ENCODE measurements at regions not wholly inside any gene's neighbourhood (a gene's known extent, or its start where the extent isn't known, plus 50 kb on each side); places are given as distances from the start of the nearest gene placed in this dataset.

DNA sequence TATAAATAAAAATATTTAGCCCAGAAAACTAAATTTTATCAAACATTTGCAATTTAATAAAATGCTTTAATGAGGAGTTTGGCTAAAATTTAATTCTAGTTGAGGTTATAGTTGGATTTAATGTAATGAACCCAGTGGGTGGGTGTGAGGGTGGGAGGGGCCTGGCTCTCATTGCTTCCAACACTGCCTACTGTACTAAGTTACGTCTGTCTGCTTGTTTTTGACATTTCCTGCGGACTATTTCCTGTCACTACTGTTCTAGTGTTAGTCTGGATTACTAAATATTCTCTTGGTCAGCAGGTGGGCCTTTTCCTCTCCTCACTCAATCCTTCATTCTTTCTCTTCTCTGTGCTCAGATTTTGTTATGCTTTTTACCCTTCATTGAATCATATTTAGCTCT is 82.5 kb upstream of the MAP3K7 start:
- DNase-seq = no peak

DNA sequence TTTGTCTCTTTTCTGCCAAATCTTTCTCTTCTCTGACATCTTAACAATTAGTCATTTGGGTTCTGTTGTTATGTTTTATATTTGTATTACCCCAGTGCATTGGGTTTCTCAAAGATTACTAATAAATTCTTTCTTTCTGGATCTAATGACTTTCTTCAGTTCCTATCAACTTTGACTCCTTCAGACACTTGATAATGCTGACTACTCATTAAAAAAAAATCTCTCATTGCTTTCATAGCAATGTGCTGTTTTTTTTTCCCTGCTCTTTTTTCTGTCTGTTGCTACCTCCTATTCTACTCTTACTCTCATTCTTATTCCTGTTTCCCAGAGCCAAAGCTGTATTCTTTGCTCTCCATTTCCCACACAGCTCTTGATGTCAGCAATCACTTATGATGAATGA is 81.3 kb upstream of the MAP3K7 start:
- no peak for DNase-seq

- DNase-seq = no peak
These were observed 77.0 kb upstream of the MAP3K7 start for GRCh38 chr6:90663873-90664272.

- DNase-seq = no peak
These were observed 76.2 kb upstream of the MAP3K7 start for GRCh38 chr6:90663106-90663505.

DNA sequence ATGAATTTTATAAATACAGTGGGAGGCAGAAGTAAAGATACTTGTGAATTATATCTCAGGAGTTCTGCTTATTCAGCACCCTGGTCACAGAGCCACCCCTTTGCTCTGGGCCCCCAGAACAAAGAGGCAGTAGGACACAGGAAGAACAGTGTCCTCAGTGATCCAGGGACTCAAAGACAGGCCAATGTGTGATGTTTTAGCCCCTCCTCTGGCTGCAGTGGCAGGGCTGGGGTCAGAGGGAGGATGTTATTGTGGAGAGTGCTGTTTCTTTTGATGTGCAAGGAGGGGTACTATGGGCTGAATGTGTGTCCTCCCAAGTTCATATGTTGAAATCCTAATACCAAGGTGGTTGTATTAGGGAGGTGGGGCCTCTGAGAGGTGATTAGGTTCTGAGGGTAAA is 74.1 kb upstream of the MAP3K7 start:
- DNase-seq = peak; percentile 38

GRCh38 chr6:90658497-90658896 is 71.6 kb upstream of the MAP3K7 start:
- DNase-seq = no peak

GRCh38 chr6:90656325-90656724 is 69.5 kb upstream of the MAP3K7 start:
- DNase-seq = no peak

DNA sequence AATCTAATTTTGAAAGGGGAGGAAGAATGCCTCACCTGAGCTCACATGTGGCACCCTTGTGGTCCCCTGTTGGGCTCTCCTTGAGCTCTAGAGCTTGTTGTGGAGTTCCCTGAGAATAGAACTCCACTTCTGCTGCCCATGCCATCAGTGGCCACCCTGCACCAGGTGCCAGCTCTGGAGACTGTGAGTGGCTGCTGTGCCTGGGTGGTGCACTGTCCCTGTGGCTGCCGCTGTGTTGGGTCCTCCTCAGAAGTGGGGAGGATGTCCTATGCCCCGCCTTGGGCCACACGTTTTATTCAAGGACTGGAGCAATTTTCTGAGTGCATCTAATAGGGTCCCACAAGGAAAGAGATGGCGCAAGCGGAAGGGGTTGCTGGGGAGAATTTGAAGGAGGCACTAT is 67.9 kb upstream of the MAP3K7 start:
- DNase-seq = no peak

- no peak for DNase-seq
These were observed 67.3 kb upstream of the MAP3K7 start for GRCh38 chr6:90654166-90654565.

- no peak for DNase-seq
These were observed 66.9 kb upstream of the MAP3K7 start for GRCh38 chr6:90653750-90654149.

GRCh38 chr6:90650041-90650940 is 63.4 kb upstream of the MAP3K7 start:
- no peak for DNase-seq

GRCh38 chr6:90648873-90649272 is 62.0 kb upstream of the MAP3K7 start:
- no peak for DNase-seq

- DNase-seq = no peak
These were observed 60.1 kb upstream of the MAP3K7 start for GRCh38 chr6:90646940-90647339.

DNA sequence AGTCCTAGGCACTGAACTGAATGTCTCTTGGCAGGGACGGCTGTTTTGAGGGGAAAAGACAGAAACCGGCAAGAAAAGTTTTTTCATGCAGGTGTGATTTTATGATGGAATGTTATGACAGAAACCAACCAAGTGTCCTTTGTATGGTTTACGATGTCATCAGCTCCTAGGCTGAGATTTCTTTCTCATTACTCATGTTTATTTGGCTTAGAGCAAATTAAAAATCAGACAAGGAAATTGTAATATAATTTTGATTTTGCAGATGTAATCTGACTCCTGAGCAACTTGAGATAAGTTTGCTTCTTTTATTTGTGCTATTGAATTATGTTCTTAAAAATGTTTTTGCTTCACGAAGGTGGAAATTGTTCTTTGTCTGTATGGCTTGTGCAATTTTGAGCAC is 58.8 kb upstream of the MAP3K7 start:
- DNase-seq = no peak

DNA sequence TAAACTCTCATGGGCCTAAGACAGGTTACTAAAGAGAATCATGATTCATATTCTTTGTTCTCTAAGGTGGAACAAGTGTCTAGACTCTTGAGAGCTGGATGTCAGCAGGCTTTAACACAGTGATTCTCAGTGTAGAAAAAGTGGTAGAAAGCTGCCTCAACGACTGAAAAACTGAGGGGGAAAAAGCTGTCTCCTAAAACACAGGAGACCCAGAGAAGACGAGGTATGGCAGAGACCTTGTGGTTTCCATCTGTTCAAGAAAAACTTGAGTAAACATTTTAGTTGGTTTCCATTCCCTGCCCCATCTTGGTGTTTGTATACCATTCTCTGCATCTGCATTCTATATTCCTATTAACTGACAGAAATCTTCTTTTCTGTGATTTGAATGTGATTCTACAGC is 57.6 kb upstream of the MAP3K7 start:
- DNase-seq = no peak

GRCh38 chr6:90643381-90643780 is 56.5 kb upstream of the MAP3K7 start:
- peak; percentile 39 for DNase-seq

DNA sequence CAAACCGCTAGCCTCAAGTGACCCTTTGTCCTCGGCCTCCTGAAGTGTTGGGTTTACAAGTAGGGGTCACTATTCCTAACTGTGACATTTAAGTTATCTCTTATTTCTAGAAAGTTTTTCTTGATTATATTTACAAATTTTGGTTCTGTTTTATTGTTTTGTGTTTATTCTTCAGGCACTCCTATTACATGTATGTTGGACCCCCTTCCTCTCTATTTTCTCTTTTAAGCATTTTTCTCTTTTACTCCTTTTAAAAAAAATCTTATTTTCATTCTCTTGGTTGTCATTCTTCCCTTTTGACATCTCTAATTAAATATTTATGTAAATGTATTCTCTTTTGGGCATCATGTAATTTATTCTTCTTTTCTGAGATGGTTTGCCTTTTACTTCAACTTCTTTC is 50.4 kb upstream of the MAP3K7 start:
- no peak for DNase-seq

Measured in renal pelvis (tissue), 1 donor.